NCI-H1105 treated with DMSO at 0.1 percent for 48 hours (cell line): ENCODE measurements at regions not wholly inside any gene's neighbourhood (a gene's known extent, or its start where the extent isn't known, plus 50 kb on each side); places are given as distances from the start of the nearest gene placed in this dataset.

Experiments
- DNase-seq: peaks from one replicate; lab custom pipeline; 2025; lab: John Stamatoyannopoulos, UW

DNA sequence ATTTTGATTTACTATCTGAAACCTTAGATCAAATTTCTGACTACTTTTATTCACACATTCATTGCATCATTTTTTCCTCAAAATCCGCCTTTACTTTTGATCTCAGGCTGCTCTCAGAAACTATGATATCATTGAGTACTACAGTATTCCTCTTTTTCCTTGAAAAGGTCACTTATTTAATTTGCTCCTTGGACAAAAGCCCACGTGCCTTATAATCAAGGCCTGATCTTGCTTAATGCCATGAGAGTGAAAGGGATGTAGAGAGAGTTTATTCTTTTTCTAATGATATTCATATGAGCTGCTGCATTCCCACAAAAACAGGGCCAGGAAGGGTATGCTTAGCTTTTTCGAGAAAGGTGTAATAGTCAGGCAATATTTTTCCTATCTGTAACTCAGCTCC lies 327.0 kb downstream of the ETS1 start:
- DNase-seq = no peak

GRCh38 chr11:128259816-128260215 lies 327.5 kb downstream of the ETS1 start:
- DNase-seq = no peak

- no peak for DNase-seq
These were observed 332.4 kb downstream of the ETS1 start for GRCh38 chr11:128254941-128255340.

- no peak for DNase-seq
These were observed 336.2 kb downstream of the ETS1 start for GRCh38 chr11:128251140-128251539.

GRCh38 chr11:128250482-128250881 lies 336.9 kb downstream of the ETS1 start:
- no peak for DNase-seq

GRCh38 chr11:128246810-128247594 lies 340.4 kb downstream of the ETS1 start:
- DNase-seq = no peak

DNA sequence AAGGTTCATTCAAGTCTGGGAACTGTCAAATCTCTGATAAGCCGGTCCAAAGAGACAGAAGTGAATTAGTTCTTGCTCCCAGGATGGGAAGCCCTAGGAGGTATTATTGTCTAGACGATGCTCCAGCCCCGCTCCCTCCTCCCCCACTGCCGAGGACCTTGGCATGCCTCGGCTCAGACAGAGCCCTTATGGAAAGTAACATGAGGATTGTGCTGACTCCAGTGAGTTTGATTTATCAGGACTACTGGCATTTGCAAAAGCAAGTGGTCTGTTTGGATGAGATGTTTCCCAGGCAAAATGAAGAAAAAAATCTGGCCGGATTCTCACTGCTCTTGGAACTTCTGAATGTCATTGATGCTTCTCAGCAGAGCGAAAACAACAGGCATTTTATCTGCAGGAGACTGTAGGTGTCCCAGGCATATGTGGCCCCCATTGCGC lies 341.0 kb downstream of the ETS1 start:
- DNase-seq = no peak

GRCh38 chr11:128244871-128245270 lies 342.5 kb downstream of the ETS1 start:
- DNase-seq = no peak

- no peak for DNase-seq
These were observed 344.9 kb downstream of the ETS1 start for GRCh38 chr11:128242451-128242850.

DNA sequence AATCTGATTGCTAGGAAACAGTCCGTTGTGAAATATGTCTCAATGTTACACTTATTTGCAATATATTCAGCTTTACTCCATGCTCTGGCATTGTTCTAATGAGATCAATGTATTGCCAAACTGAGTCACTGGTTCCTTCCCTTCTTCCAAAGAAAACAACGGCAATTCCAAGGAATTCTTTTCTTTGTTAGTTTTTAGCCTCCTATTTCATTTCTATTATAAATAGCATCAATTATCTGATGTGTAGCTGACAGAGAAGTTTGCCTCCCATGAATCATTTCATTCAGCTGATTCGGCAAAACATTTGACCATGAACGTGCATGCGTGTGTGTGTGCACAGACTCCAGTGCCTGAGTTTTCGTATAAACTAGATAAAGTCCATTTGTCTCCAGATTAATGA lies 346.8 kb downstream of the ETS1 start:
- no peak for DNase-seq

DNA sequence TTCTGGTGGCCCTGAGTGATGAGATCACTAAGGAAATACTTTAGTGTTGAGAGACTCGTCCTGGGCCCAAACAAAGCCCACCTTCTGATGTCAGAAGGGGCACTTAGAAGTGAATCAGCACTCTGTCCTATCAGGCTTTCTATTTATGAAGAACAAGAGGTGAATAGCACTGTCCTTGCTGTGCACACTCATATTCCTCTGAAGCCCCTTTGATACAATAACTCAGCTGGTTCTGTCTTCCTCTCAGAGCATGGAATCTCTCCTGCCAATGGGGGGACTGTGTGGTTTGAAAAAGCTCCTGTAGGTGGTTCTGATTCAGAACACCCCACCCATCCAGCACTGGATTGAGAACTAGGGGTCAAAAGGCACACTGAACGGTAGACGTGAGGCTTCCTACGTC lies 348.1 kb downstream of the ETS1 start:
- no peak for DNase-seq

DNA sequence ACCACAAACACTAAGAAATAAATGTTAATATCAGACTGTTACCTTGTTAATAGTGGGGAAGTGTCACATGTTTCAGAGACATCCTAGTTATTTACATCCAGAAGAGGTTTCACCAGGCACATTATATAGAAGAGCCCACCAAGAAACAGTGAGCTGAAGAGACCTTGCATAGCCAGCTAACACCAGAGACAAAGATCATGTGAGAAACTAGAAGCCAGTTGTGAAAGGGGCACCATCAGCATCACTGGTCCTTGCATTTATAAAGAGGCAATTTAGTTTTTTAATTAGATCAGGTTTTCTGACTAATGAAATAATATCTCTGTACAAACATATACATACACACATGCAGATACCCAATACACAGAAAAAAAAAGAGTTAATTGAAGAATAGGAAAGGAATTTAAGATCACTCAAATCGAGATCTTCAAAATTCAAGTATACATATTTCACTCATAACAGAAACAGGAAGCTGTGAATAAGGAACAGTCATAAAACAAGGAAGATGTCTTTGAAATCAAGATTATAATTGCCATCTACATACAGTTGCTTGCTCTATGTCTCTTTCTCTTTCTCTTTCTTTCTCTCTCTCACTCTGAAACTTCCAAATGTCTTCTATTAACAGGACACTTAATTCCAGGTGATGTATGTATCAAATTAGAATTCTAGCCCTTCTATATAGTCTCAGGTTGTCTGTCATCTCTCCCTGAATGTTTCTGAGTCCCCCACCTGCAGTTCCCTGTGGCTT lies 348.7 kb downstream of the ETS1 start:
- DNase-seq = no peak

DNA sequence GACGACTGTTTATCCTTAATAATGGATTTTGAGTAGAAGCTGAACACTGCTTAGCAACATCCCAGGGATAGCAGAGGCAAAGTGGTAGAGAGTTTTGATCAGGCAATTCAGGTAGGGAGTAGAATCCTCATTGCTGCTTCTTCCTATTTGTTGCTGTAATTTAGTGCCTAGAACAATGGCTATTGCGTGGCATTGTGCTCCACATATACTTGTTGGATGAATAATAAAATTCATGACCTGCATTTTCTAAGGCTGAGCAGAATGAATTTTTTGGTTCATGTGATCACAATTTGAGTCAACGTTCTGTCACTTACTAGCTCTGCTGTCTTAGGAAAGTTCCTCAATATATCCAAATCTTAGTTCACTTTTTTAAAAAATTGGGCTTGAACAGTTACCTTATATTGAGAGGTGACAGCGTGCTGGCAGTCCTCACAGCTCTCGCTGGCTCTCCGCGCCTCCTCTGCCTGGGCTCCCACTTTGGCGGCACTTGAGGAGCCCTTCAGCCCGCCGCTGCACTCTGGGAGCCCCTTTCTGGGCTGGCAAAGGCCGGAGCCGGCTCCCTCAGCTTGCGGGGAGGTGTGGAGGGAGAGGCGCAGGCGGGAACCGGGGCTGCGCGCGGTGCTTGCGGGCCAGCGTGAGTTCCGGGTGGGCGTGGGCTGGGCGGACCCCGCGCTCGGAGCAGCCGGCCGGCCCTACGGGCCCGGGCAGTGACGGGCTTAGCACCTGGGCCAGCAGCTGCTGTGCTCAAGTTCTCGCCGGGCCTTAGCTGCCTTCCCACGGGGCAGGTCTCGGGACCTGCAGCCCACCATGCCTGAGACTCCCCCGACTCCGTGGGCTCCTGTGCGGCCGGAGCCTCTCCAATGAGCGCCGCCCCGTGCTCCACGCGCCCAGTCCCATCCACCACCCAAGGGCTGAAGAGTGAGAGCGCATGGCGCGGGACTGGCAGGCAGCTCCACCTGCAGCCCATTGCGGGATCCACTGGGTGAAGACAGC lies 350.6 kb downstream of the ETS1 start:
- no peak for DNase-seq

DNA sequence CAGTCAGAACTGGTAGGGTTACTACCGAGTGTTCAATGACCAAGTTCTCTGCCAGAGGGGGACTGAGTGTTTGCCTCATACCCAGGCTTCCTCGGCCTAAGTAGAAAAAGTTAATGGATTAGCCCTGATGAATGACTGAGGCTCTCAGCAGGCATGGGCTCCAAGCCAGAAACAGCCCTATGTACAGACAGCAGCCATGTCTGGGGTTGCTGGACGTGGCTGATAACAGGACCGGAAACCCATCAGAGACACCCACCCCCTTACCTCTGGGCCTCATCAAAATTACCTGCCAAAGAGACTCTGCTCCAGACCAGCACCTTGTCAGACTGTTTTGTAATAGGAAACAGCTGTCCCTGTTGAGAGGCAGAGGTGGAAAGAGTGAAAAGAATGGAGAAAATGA lies 351.4 kb downstream of the ETS1 start:
- peak; percentile 72 for DNase-seq

DNA sequence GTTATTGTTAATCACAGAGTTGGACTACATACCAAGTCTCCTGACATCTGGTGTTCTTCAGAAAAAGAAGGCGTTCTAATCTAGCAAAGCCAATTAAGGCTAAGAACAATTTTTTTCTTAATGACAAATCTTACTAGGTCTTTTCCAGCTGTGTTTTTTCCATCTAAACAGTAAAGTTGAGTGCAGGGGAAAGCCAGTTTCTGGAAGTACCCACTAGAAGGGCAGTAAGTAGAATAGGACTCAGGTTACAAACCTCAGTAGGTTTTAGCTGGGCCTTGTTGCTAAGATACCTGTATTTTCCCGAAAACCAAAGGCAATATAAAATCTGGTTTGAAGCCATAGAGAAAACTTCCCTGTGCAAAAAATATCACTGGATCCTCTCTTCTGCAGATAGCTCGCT lies 351.9 kb downstream of the ETS1 start:
- peak; percentile 40 for DNase-seq

DNA sequence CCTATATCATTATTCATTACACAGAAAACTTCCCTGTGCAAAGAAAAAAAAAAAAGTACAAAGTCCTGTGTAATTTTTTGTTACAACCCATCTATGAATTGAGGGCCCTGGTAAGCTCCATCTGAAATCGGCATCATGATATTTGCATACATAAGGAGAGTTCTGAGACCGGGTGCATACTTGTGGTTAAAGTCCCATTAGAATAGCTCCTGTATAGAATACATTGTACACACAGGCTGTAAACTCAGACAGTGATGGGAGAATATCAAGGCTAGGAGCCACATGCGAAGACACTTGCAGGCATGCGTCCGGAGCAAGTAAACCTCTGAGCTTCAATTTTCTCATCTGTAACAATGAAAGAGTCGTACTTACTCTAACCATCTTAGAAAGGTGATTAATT lies 353.2 kb downstream of the ETS1 start:
- DNase-seq = no peak

- DNase-seq = no peak
These were observed 354.8 kb downstream of the ETS1 start for GRCh38 chr11:128232588-128232987.

DNA sequence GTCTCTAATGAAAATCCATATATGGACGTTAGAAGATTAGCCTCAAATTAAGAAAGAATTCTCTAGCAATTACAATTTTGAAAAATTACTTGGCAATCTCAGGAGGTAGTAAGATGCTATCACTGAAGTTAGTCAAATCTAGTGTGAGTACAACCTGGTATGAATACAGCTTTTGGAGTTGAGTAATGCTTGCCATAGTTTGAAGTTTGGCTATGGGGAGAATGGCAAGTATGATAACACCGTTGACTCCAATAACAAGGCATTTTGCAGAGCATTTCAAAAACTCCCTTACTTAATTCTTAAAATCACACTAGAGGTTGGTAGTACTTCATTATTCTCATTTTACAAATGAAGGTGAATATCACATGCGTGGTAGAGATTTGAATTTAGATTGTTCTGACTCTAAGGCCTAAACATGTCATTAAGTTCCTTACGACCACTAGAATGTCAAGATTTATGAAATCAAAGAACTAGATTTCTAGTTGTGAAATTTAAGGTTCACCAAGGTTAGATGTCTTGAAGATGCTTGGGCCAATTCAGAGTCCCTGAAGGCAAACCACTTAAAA lies 355.4 kb downstream of the ETS1 start:
- no peak for DNase-seq

- no peak for DNase-seq
These were observed 359.9 kb downstream of the ETS1 start for GRCh38 chr11:128227466-128227865.

GRCh38 chr11:128226106-128226716 lies 361.1 kb downstream of the ETS1 start:
- DNase-seq = no peak

GRCh38 chr11:128222245-128222884 lies 365.0 kb downstream of the ETS1 start:
- no peak for DNase-seq
